ENCODE measurements at regions not wholly inside any gene's neighbourhood (a gene's known extent, or its start where the extent isn't known, plus 50 kb on each side); places are given as distances from the start of the nearest gene placed in this dataset.

- no peak for TF ChIP-seq HDAC2 (IDR thresholded peaks at IDR 0.05)
- TF ChIP-seq NFE2L2 (conservative IDR thresholded peaks at IDR 0.05; ENCODE audit: low read length), result no peak
- no peak for TF ChIP-seq REST (IDR thresholded peaks at IDR 0.05)
Observed at GRCh38 chr17:62135742-62136141, 70.7 kb upstream of the MED13 start.

Data from A549 (cell line).